C4-2B (cell line): ENCODE measurements at regions not wholly inside any gene's neighbourhood (a gene's known extent, or its start where the extent isn't known, plus 50 kb on each side); places are given as distances from the start of the nearest gene placed in this dataset.

Experiments used
- ZFX ChIP-seq: fragments of 450-650 bp; IDR thresholded peaks from 2 replicates; pipeline ENCODE4 v1.6.1; 2017
- TF ChIP-seq, protein P1 (sequence below): fragments of 450-650 bp; conservative IDR thresholded peaks from 2 replicates; pipeline ENCODE4 v1.5.1; 2017; ENCODE audit warnings: mild to moderate bottlenecking

DNA sequence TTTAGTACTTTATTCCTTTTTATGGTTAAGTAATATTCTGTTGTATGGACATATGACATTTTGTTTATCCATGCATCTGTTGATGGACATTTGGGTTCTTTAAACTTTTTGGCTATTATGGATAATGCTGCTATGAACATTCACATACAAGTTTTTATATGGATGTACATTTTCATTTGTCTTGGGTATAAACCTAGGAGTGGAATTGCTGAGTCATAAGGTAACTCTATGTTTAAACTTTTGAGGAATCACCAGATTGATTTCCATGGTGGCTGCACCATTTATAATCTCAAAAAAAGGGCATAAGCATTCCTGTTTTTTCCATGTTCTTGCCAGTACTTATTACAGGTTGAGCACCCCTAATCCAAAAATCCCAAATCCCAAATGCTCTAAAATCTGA lies 90.3 kb upstream of the CRHR1 start:
- TF ChIP-seq, protein P1, sequence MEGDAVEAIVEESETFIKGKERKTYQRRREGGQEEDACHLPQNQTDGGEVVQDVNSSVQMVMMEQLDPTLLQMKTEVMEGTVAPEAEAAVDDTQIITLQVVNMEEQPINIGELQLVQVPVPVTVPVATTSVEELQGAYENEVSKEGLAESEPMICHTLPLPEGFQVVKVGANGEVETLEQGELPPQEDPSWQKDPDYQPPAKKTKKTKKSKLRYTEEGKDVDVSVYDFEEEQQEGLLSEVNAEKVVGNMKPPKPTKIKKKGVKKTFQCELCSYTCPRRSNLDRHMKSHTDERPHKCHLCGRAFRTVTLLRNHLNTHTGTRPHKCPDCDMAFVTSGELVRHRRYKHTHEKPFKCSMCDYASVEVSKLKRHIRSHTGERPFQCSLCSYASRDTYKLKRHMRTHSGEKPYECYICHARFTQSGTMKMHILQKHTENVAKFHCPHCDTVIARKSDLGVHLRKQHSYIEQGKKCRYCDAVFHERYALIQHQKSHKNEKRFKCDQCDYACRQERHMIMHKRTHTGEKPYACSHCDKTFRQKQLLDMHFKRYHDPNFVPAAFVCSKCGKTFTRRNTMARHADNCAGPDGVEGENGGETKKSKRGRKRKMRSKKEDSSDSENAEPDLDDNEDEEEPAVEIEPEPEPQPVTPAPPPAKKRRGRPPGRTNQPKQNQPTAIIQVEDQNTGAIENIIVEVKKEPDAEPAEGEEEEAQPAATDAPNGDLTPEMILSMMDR: no peak
- no peak for TF ChIP-seq ZFX
